Fibroblast of lung (primary cell): ENCODE measurements at regions not wholly inside any gene's neighbourhood (a gene's known extent, or its start where the extent isn't known, plus 50 kb on each side); places are given as distances from the start of the nearest gene placed in this dataset.

Experiments
- EZH2 ChIP-seq: IDR thresholded peaks from 2 replicates; pipeline ENCODE4 v1.5.1; 2012; ENCODE audit warnings: low read length, control low read depth, mild to moderate bottlenecking; ENCODE audit errors: missing control alignments
- TF ChIP-seq, protein P1 (sequence below), 2 donors: IDR thresholded peaks in 1 of 2; conservative IDR thresholded peaks in 1 of 2; 1 replicate in 1 of 2; 2 replicates in 1 of 2; pipeline ENCODE4 v1.5.1; 2011 to 2012; ENCODE audit warnings: low read length in 2 of 2, control low read depth in 1 of 2, inconsistent platforms in 1 of 2, low read depth in 1 of 2, mild to moderate bottlenecking in 1 of 2

DNA sequence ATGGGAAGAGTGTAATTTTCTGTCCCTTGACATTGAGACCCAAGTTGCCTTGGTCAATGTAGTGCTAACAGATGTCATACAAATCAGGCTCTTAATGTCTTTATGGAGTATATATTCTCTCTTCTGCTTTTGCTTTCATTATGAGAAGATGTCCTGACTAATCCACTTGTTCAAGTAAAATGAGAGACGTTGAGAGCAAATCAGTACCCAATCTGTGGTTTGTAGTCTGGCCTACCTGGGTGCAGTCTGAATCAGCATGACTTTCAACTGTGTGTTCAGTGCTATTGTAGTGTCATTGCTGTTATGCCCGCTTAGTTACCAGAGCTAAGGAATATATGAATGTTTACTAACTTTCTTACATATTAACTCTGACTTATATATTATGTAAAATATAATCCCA lies 612.4 kb downstream of the ANKRD7 start:
- TF ChIP-seq, protein P1, sequence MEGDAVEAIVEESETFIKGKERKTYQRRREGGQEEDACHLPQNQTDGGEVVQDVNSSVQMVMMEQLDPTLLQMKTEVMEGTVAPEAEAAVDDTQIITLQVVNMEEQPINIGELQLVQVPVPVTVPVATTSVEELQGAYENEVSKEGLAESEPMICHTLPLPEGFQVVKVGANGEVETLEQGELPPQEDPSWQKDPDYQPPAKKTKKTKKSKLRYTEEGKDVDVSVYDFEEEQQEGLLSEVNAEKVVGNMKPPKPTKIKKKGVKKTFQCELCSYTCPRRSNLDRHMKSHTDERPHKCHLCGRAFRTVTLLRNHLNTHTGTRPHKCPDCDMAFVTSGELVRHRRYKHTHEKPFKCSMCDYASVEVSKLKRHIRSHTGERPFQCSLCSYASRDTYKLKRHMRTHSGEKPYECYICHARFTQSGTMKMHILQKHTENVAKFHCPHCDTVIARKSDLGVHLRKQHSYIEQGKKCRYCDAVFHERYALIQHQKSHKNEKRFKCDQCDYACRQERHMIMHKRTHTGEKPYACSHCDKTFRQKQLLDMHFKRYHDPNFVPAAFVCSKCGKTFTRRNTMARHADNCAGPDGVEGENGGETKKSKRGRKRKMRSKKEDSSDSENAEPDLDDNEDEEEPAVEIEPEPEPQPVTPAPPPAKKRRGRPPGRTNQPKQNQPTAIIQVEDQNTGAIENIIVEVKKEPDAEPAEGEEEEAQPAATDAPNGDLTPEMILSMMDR (conservative IDR thresholded peaks at IDR 0.05 in 1 of 2, IDR thresholded peaks at IDR 0.05 in 1 of 2; ENCODE audit: low read depth in 1 of 2, low read length in 2 of 2): no peak
- no peak for TF ChIP-seq EZH2
